ENCODE measurements at regions not wholly inside any gene's neighbourhood (a gene's known extent, or its start where the extent isn't known, plus 50 kb on each side); places are given as distances from the start of the nearest gene placed in this dataset.

GRCh38 chr14:51534610-51535011, 117.1 kb upstream of the FRMD6 start:
- Histone ChIP-seq H3K27me3 (ENCODE audit: insufficient read depth, low read length, poor library complexity, severe bottlenecking) (no peaks in the 10 kb centered on the region), H3K36me3 (ENCODE audit: insufficient read depth, low read length) (no peaks in the 10 kb centered on the region), H3K9me3 (ENCODE audit: low read length) (no peaks in the 10 kb centered on the region), H3K4me3 (ENCODE audit: low read length) (no peak overlapping the region), H3K4me1 (ENCODE audit: insufficient read depth, low read length) (no peaks in the 10 kb centered on the region), H3K27ac (ENCODE audit: low read depth, low read length) (no peak overlapping the region)
- Mint-ChIP-seq H3K36me3 (no peaks in the 10 kb centered on the region), H3K27me3 (peaks cover 2 to 10% of the 10 kb centered on the region in 2 donors), H3K9me3 (peaks cover 0 to 4% (median 0%) of the 10 kb centered on the region in 5 donors), H3K4me1 (no peaks in the 10 kb centered on the region), H3K27ac (no peak overlapping the region), H3K4me3 (no peak overlapping the region)
- POLR2A ChIA-PET: no interaction called here
- CTCF ChIA-PET: no interaction called here
- no peak for DNase-seq

DNA sequence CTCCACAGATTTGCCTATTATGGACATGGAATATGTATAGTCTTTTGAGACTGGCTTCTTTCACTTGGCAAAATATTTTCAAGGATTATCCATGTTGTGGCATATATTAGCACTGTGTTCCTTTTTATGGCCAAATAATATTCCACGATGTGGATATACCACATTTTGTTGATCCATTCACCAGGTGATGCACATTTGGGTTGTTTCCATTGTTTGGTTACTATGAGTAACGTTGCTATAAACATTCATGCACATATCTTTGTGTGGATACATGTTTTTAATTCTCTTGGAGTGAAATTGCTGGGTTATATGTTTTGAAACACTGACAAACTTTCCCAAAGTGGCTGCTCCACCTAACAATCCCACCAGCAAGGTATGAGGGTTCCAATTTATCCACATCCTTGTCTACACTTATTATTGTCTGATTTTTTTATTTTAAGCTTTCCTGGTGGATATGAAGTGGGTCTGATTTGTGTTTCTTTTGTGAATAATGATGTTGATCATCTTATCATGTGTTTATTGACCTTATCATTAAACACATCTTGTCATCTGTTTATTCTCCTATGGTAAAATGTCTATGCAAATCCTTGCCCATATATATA, 116.2 kb upstream of the FRMD6 start:
- no peak overlapping the region for H3K4me3 Mint-ChIP-seq

DNA sequence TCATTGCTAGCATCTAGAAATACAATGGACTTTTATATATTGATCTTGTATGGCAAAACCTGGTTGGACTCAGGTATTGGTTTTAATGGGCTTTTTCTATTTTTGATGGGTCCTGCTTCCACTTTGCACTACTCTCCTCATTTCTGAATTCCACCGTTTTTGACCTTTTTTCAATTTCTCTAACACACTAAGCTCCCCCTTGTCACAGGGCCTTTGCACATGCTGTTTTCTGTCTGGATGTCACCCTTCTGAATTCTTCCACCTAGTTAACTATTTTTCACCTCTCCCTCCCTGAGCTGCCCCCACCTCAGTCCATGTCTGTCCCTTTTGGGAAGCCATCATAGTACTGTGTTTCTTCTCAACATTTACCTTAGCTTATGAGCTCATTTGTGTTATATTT, 112.7 kb upstream of the FRMD6 start:
- H3K9me3 Mint-ChIP-seq: peaks cover 0 to 4% (median 0%) of the 10 kb centered on the region in 5 donors
- Histone ChIP-seq H3K9me3 (ENCODE audit: low read length) (no peaks in the 10 kb centered on the region), H3K4me3 (ENCODE audit: low read length) (no peak overlapping the region), H3K27me3 (ENCODE audit: insufficient read depth, low read length, poor library complexity, severe bottlenecking) (no peaks in the 10 kb centered on the region), H3K27ac (ENCODE audit: low read depth, low read length) (no peak overlapping the region), H3K36me3 (ENCODE audit: insufficient read depth, low read length) (no peaks in the 10 kb centered on the region), H3K4me1 (ENCODE audit: insufficient read depth, low read length) (no peaks in the 10 kb centered on the region)
- H3K4me1 Mint-ChIP-seq: no peaks in the 10 kb centered on the region
- CTCF ChIA-PET: no interaction called here
- no peak overlapping the region for H3K27ac Mint-ChIP-seq
- H3K27me3 Mint-ChIP-seq: peaks cover 1 to 37% of the 10 kb centered on the region in 2 donors
- no peaks in the 10 kb centered on the region for H3K36me3 Mint-ChIP-seq
- POLR2A ChIA-PET: no interaction called here
- no peak overlapping the region for H3K4me3 Mint-ChIP-seq
- DNase-seq: no peak

More for the DNA sequence above, 116.2 kb upstream of the FRMD6 start:
- ChIA-PET CTCF (no interaction called here), POLR2A (no interaction called here)
- Mint-ChIP-seq H3K9me3 (peaks cover 0 to 4% (median 0%) of the 10 kb centered on the region in 5 donors), H3K36me3 (no peaks in the 10 kb centered on the region), H3K27me3 (peaks cover 1 to 17% of the 10 kb centered on the region in 2 donors), H3K27ac (no peak overlapping the region), H3K4me1 (no peaks in the 10 kb centered on the region)
- Histone ChIP-seq H3K27ac (ENCODE audit: low read depth, low read length) (no peak overlapping the region), H3K9me3 (ENCODE audit: low read length) (no peaks in the 10 kb centered on the region), H3K36me3 (ENCODE audit: insufficient read depth, low read length) (no peaks in the 10 kb centered on the region), H3K4me1 (ENCODE audit: insufficient read depth, low read length) (no peaks in the 10 kb centered on the region), H3K4me3 (ENCODE audit: low read length) (no peak overlapping the region), H3K27me3 (ENCODE audit: insufficient read depth, low read length, poor library complexity, severe bottlenecking) (no peaks in the 10 kb centered on the region)
- no peak for DNase-seq

DNA sequence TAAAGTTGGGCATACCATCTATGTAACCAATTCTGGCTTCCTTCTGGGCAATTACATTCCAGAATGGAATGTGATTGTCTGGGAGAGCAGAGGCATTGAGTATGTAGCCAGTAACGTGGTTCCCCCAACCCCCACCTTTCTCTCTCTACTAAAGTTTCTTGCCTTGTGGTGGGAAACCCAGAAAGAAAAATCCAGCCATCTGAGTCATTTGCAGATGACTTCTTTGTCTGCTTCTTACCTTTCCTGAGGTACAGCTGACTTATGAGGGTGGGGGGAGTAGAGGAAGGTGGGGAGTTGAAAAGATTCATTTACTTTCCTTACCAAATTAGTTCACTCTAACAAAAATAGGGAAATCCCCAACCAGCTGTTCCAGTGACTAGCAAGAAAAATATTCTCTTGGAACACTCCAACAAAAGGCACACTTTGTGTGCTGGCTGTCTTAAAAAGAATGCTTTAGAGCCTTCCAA, 112.1 kb upstream of the FRMD6 start:
- DNase-seq: no peak
- Histone ChIP-seq H3K4me3 (ENCODE audit: low read length) (no peak overlapping the region), H3K36me3 (ENCODE audit: insufficient read depth, low read length) (no peaks in the 10 kb centered on the region), H3K4me1 (ENCODE audit: insufficient read depth, low read length) (no peaks in the 10 kb centered on the region), H3K27me3 (ENCODE audit: insufficient read depth, low read length, poor library complexity, severe bottlenecking) (no peaks in the 10 kb centered on the region), H3K9me3 (ENCODE audit: low read length) (no peaks in the 10 kb centered on the region), H3K27ac (ENCODE audit: low read depth, low read length) (no peak overlapping the region)
- POLR2A ChIA-PET: no interaction called here
- Mint-ChIP-seq H3K4me3 (no peak overlapping the region), H3K9me3 (peaks cover 0 to 4% (median 0%) of the 10 kb centered on the region in 5 donors), H3K4me1 (no peaks in the 10 kb centered on the region), H3K27ac (no peak overlapping the region), H3K36me3 (no peaks in the 10 kb centered on the region), H3K27me3 (peaks cover 1 to 37% of the 10 kb centered on the region in 2 donors)
- CTCF ChIA-PET: no interaction called here

GRCh38 chr14:51540364-51540763, 111.3 kb upstream of the FRMD6 start:
- Histone ChIP-seq H3K4me1 (ENCODE audit: insufficient read depth, low read length) (no peaks in the 10 kb centered on the region), H3K4me3 (ENCODE audit: low read length) (no peak overlapping the region), H3K9me3 (ENCODE audit: low read length) (no peaks in the 10 kb centered on the region), H3K36me3 (ENCODE audit: insufficient read depth, low read length) (no peaks in the 10 kb centered on the region), H3K27me3 (ENCODE audit: insufficient read depth, low read length, poor library complexity, severe bottlenecking) (no peaks in the 10 kb centered on the region), H3K27ac (ENCODE audit: low read depth, low read length) (no peak overlapping the region)
- Mint-ChIP-seq H3K4me1 (no peaks in the 10 kb centered on the region), H3K36me3 (no peaks in the 10 kb centered on the region), H3K4me3 (no peak overlapping the region), H3K27ac (no peak overlapping the region), H3K9me3 (peaks cover 0 to 4% (median 0%) of the 10 kb centered on the region in 5 donors), H3K27me3 (peaks cover 1 to 45% of the 10 kb centered on the region in 2 donors)
- no peak for DNase-seq
- CTCF ChIA-PET: no interaction called here
- POLR2A ChIA-PET: no interaction called here

DNA sequence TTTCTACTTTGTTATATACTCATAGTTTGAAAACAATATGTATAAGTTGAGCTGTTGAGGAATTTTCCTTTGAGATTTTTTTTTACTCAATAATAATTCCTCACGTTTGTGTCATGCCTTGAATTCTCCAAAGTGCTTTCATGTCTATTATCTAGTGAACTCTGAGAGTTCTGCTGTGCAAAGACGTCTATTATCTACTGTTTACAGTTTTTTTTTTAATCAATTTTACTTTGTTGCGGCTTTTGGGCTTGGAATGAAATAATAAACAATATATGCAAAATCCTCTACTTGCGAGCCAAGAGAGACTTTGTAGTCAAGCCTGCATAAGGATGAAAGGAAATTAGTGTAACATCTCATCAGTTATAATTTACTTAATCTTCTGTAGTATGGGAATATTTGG, 107.2 kb upstream of the FRMD6 start:
- Histone ChIP-seq H3K27ac (ENCODE audit: low read depth, low read length) (no peak overlapping the region), H3K4me1 (ENCODE audit: insufficient read depth, low read length) (no peaks in the 10 kb centered on the region), H3K9me3 (ENCODE audit: low read length) (no peaks in the 10 kb centered on the region), H3K4me3 (ENCODE audit: low read length) (no peak overlapping the region), H3K27me3 (ENCODE audit: insufficient read depth, low read length, poor library complexity, severe bottlenecking) (no peaks in the 10 kb centered on the region), H3K36me3 (ENCODE audit: insufficient read depth, low read length) (no peaks in the 10 kb centered on the region)
- DNase-seq: no peak
- peaks cover 1 to 60% of the 10 kb centered on the region in 2 donors for H3K27me3 Mint-ChIP-seq
- POLR2A ChIA-PET: no interaction called here
- H3K36me3 Mint-ChIP-seq: no peaks in the 10 kb centered on the region
- H3K27ac Mint-ChIP-seq: no peak overlapping the region
- CTCF ChIA-PET: no interaction called here
- no peak overlapping the region for H3K4me3 Mint-ChIP-seq
- no peaks in the 10 kb centered on the region for H3K4me1 Mint-ChIP-seq
- no peaks in the 10 kb centered on the region for H3K9me3 Mint-ChIP-seq

GRCh38 chr14:51544901-51545300, 106.8 kb upstream of the FRMD6 start:
- DNase-seq: no peak

DNA sequence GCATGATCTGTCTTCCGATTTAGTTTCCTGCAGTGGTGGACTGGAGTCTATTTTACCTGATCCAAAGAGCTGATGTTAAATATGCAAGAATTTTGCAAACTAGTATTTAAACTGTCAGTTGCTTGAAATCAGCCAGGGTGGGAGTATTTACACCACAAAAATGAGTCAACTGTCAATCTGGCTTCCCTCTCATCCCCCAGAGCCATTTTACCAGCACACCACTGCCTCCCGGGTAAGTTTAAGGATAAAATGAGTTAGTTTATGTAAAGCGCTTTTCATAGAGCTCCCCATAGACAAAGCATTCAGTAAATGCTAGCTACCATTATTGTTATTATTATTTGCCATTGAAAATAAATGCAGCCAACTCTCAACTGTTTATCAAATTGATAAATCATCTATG, 106.3 kb upstream of the FRMD6 start:
- peaks cover 5 to 53% of the 10 kb centered on the region in 2 donors for H3K27me3 Mint-ChIP-seq
- Histone ChIP-seq H3K4me3 (ENCODE audit: low read length) (no peak overlapping the region), H3K27ac (ENCODE audit: low read depth, low read length) (no peak overlapping the region), H3K27me3 (ENCODE audit: insufficient read depth, low read length, poor library complexity, severe bottlenecking) (no peaks in the 10 kb centered on the region), H3K4me1 (ENCODE audit: insufficient read depth, low read length) (no peaks in the 10 kb centered on the region), H3K36me3 (ENCODE audit: insufficient read depth, low read length) (no peaks in the 10 kb centered on the region), H3K9me3 (ENCODE audit: low read length) (no peaks in the 10 kb centered on the region)
- H3K4me3 Mint-ChIP-seq: no peak overlapping the region
- ChIA-PET CTCF (no interaction called here), POLR2A (no interaction called here)
- no peak overlapping the region for H3K27ac Mint-ChIP-seq
- no peak for DNase-seq
- H3K36me3 Mint-ChIP-seq: no peaks in the 10 kb centered on the region
- H3K9me3 Mint-ChIP-seq: no peaks in the 10 kb centered on the region
- H3K4me1 Mint-ChIP-seq: no peaks in the 10 kb centered on the region

More at GRCh38 chr14:51544901-51545300, 106.8 kb upstream of the FRMD6 start:
- no peaks in the 10 kb centered on the region for H3K27me3 ChIP-seq (ENCODE audit: insufficient read depth, low read length, poor library complexity, severe bottlenecking)
- POLR2A ChIA-PET: no interaction called here
- peaks cover 1 to 56% of the 10 kb centered on the region in 2 donors for H3K27me3 Mint-ChIP-seq
- no peaks in the 10 kb centered on the region for H3K36me3 ChIP-seq (ENCODE audit: insufficient read depth, low read length)
- H3K27ac Mint-ChIP-seq: no peak overlapping the region
- H3K36me3 Mint-ChIP-seq: no peaks in the 10 kb centered on the region
- no peak overlapping the region for H3K27ac ChIP-seq (ENCODE audit: low read depth, low read length)
- no peaks in the 10 kb centered on the region for H3K4me1 ChIP-seq (ENCODE audit: insufficient read depth, low read length)
- H3K4me3 ChIP-seq (ENCODE audit: low read length): no peak overlapping the region
- H3K9me3 ChIP-seq (ENCODE audit: low read length): no peaks in the 10 kb centered on the region
- no peak overlapping the region for H3K4me3 Mint-ChIP-seq
- CTCF ChIA-PET: no interaction called here
- H3K9me3 Mint-ChIP-seq: no peaks in the 10 kb centered on the region
- no peaks in the 10 kb centered on the region for H3K4me1 Mint-ChIP-seq

GRCh38 chr14:51546099-51546498, 105.6 kb upstream of the FRMD6 start:
- no peaks in the 10 kb centered on the region for H3K4me1 ChIP-seq (ENCODE audit: insufficient read depth, low read length)
- no peaks in the 10 kb centered on the region for H3K4me1 Mint-ChIP-seq

More at GRCh38 chr14:51546099-51546498, 105.6 kb upstream of the FRMD6 start:
- Histone ChIP-seq H3K27me3 (ENCODE audit: insufficient read depth, low read length, poor library complexity, severe bottlenecking) (no peaks in the 10 kb centered on the region), H3K9me3 (ENCODE audit: low read length) (no peaks in the 10 kb centered on the region), H3K36me3 (ENCODE audit: insufficient read depth, low read length) (no peaks in the 10 kb centered on the region), H3K4me3 (ENCODE audit: low read length) (no peak overlapping the region), H3K27ac (ENCODE audit: low read depth, low read length) (no peak overlapping the region)
- ChIA-PET POLR2A (no interaction called here), CTCF (no interaction called here)
- Mint-ChIP-seq H3K27me3 (peaks cover 10 to 58% of the 10 kb centered on the region in 2 donors), H3K27ac (no peak overlapping the region), H3K4me3 (no peak overlapping the region), H3K9me3 (no peaks in the 10 kb centered on the region), H3K36me3 (no peaks in the 10 kb centered on the region)
- no peak for DNase-seq
